ENCODE measurements at regions not wholly inside any gene's neighbourhood (a gene's known extent, or its start where the extent isn't known, plus 50 kb on each side); places are given as distances from the start of the nearest gene placed in this dataset.

DNA sequence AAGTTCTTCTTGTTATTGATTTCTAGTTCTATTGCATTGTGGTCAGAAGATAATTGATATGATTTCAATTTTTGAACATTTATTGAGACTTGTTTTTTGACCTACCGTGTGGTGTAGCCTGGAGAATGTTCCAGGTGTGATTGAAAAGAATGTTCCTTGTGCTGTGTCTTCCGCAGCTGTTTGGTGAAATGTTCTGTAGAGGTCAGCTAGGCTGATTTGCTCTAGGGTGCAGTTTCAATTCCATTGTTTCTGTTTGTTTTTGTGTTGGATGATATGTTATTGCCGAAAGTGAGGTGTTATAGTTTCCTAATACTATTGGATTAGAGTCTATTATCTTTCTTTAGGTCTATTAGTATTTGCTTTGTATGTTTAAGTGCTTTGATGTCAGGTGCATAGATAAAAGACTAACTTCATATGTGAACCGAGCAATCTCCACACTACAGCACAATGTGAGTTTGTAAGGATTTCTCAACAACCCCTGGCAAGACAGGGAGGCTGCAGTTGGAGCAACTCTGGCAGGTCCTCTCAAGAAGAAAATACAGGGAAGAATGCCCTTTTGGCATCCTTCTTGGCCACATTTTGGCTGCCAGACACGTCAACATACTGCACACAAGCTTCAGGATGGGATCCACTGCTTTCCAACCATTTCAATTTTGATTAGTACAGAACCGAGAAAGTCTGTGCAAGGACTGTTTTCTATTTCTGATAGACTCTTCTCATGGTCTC is 320.7 kb downstream of the RNF144B start:
- TF ChIP-seq CTCF (IDR thresholded peaks at IDR 0.05) (no peak), POLR2AphosphoS5 (IDR thresholded peaks at IDR 0.05) (no peak)
